CD4-positive, alpha-beta T cell (primary cell): ENCODE measurements at regions not wholly inside any gene's neighbourhood (a gene's known extent, or its start where the extent isn't known, plus 50 kb on each side); places are given as distances from the start of the nearest gene placed in this dataset.

Source experiments
- ATAC-seq: fragments of 200-7000 bp; cut with Tn5 transposase; one replicate; pipeline ENCODE4 v1.10.0; 2022; ENCODE audit warnings: mild to moderate bottlenecking; ENCODE audit not compliant: poor library complexity
- CTCF ChIA-PET: fragments of 350-600 bp; sonication (Branson Sonifier 250); formaldehyde crosslinking; loops from one replicate; lab custom pipeline; 2021; ENCODE audit warnings: antibody characterized with exemption, inconsistent platforms; lab: Charles Lee
- POLR2A ChIA-PET: fragments of 350-600 bp; sonication (Branson Sonifier 250); formaldehyde crosslinking; loops from one replicate; lab custom pipeline; 2021; ENCODE audit warnings: antibody characterized with exemption, inconsistent platforms; lab: Charles Lee
- DNase-seq, 14 experiments: peaks; one replicate each; pipeline ENCODE4 v3.0.0-alpha.2; 2013 to 2020; ENCODE audit warnings: mixed read lengths in 2 of 14
- H3K27ac ChIP-seq, 2 donors: one replicate each; pipeline versions ENCODE4 v1.5.1 to v1.7.0; 2013; ENCODE audit warnings: low read length in 2 of 2, low read depth in 1 of 2, mild to moderate bottlenecking in 1 of 2
- H3K27me3 ChIP-seq, 2 experiments: 1 replicate in 1 of 2; 2 replicates in 1 of 2; pipeline versions ENCODE4 v1.6.1 to v1.7.0; 2013; ENCODE audit warnings: low read length in 2 of 2, control low read depth in 1 of 2, mild to moderate bottlenecking in 1 of 2, moderate library complexity in 1 of 2; ENCODE audit not compliant: insufficient read depth in 2 of 2, control insufficient read depth in 1 of 2
- H3K36me3 ChIP-seq: one replicate; pipeline ENCODE4 v1.6.1; 2013; ENCODE audit warnings: low read length, control low read depth; ENCODE audit not compliant: insufficient read depth
- H3K4me1 ChIP-seq: one replicate; pipeline ENCODE4 v1.6.1; 2013; ENCODE audit warnings: low read length, control low read depth; ENCODE audit not compliant: insufficient read depth
- H3K4me3 ChIP-seq: one replicate; pipeline ENCODE4 v1.5.1; 2013; ENCODE audit warnings: mild to moderate bottlenecking, low read length, moderate library complexity
- H3K9me3 ChIP-seq, 2 experiments: 1 replicate in 1 of 2; 2 replicates in 1 of 2; pipeline versions ENCODE4 v1.6.1 to v1.7.0; 2013; ENCODE audit warnings: low read length in 2 of 2, mild to moderate bottlenecking in 2 of 2, control low read depth in 1 of 2, moderate library complexity in 1 of 2; ENCODE audit not compliant: control insufficient read depth in 1 of 2, insufficient read depth in 1 of 2
- H3K27ac Mint-ChIP-seq: one replicate; pipeline ENCODE4 v1.8.0; 2020; ENCODE audit warnings: mixed read lengths
- H3K27me3 Mint-ChIP-seq: one replicate; pipeline ENCODE4 v1.8.0; 2021; ENCODE audit warnings: mixed read lengths
- H3K36me3 Mint-ChIP-seq: one replicate; pipeline ENCODE4 v1.8.0; 2021; ENCODE audit warnings: low read depth, mixed read lengths
- H3K4me1 Mint-ChIP-seq: one replicate; pipeline ENCODE4 v1.8.0; 2021; ENCODE audit warnings: low read depth, mixed read lengths
- H3K4me3 Mint-ChIP-seq: one replicate; pipeline ENCODE4 v1.8.0; 2020; ENCODE audit warnings: mild to moderate bottlenecking, mixed read lengths
- H3K9me3 Mint-ChIP-seq: one replicate; pipeline ENCODE4 v1.8.0; 2020; ENCODE audit warnings: mixed read lengths
- CTCF ChIP-seq: fragments of 200-600 bp; IDR thresholded peaks from one replicate; pipeline ENCODE4 v1.8.0; 2022; ENCODE audit warnings: antibody characterized with exemption, mild to moderate bottlenecking
- intact Hi-C, 2 experiments: fragments of 100-400 bp; cut with DNase I in 1 of 2; cut with micrococcal nuclease in 1 of 2; formaldehyde crosslinking; loops; one replicate each; pipeline versions ENCODE4 v1.15.1 to v1.9.0; 2023 to 2025; cut with DNase I, micrococcal nuclease

- CTCF ChIA-PET, result no interaction called here
- Histone ChIP-seq H3K27me3 (no peaks in the 10 kb centered on the region), H3K4me1 (no peaks in the 10 kb centered on the region), H3K27ac (no peak overlapping the region), H3K36me3 (no peaks in the 10 kb centered on the region), H3K4me3 (no peak overlapping the region), H3K9me3 (no peaks in the 10 kb centered on the region)
- POLR2A ChIA-PET, result no interaction called here
- H3K4me1 Mint-ChIP-seq, result no peaks in the 10 kb centered on the region
- intact Hi-C loops, result no loop called here
- H3K27me3 Mint-ChIP-seq, result no peaks in the 10 kb centered on the region
- no peak overlapping the region for H3K27ac Mint-ChIP-seq
- peaks cover 3% of the 10 kb centered on the region for H3K9me3 Mint-ChIP-seq
- no peak overlapping the region for H3K4me3 Mint-ChIP-seq
- DNase-seq (no peak), ATAC-seq (no peak)
- H3K36me3 Mint-ChIP-seq, result no peaks in the 10 kb centered on the region
- no peak for TF ChIP-seq CTCF
Measured at GRCh38 chr3:6785726-6786125, 75.2 kb upstream of the GRM7 start.

GRCh38 chr3:6791161-6791560, 69.8 kb upstream of the GRM7 start:
- CTCF ChIA-PET, result no interaction called here
- no peak for ATAC-seq
- no peaks in the 10 kb centered on the region for H3K4me1 Mint-ChIP-seq
- Histone ChIP-seq H3K4me1 (no peaks in the 10 kb centered on the region), H3K27me3 (no peaks in the 10 kb centered on the region), H3K27ac (no peak overlapping the region), H3K9me3 (peaks cover 0 to 3% of the 10 kb centered on the region in 2 experiments), H3K36me3 (no peaks in the 10 kb centered on the region), H3K4me3 (no peak overlapping the region)
- no peaks in the 10 kb centered on the region for H3K36me3 Mint-ChIP-seq
- no peak overlapping the region for H3K4me3 Mint-ChIP-seq
- H3K27me3 Mint-ChIP-seq, result no peaks in the 10 kb centered on the region
- intact Hi-C loops, result no loop called here
- H3K9me3 Mint-ChIP-seq, result peaks cover 3% of the 10 kb centered on the region
- no peak for DNase-seq
- no peak overlapping the region for H3K27ac Mint-ChIP-seq
- no peak for TF ChIP-seq CTCF
- POLR2A ChIA-PET, result no interaction called here

- ChIA-PET CTCF (no interaction called here), POLR2A (no interaction called here)
- Histone ChIP-seq H3K9me3 (no peaks in the 10 kb centered on the region), H3K36me3 (no peaks in the 10 kb centered on the region), H3K4me3 (no peak overlapping the region), H3K4me1 (no peaks in the 10 kb centered on the region), H3K27me3 (no peaks in the 10 kb centered on the region), H3K27ac (no peak overlapping the region)
- ATAC-seq (no peak), DNase-seq (peak in 5 of 14 experiments; percentile 2 to 29 (median 5))
- H3K36me3 Mint-ChIP-seq, result no peaks in the 10 kb centered on the region
- TF ChIP-seq CTCF, result peak; percentile 24
- no peak overlapping the region for H3K4me3 Mint-ChIP-seq
- H3K4me1 Mint-ChIP-seq, result no peaks in the 10 kb centered on the region
- no peaks in the 10 kb centered on the region for H3K9me3 Mint-ChIP-seq
- no peaks in the 10 kb centered on the region for H3K27me3 Mint-ChIP-seq
- intact Hi-C loops, result no loop called here
- H3K27ac Mint-ChIP-seq, result no peak overlapping the region
Measured at GRCh38 chr3:6799264-6799915, 61.5 kb upstream of the GRM7 start.
